Testis (tissue), 2 donors: ENCODE measurements at regions not wholly inside any gene's neighbourhood (a gene's known extent, or its start where the extent isn't known, plus 50 kb on each side); places are given as distances from the start of the nearest gene placed in this dataset.

Experiments
- POLR2A ChIP-seq: fragments of 450-650 bp; IDR thresholded peaks from one replicate; pipeline ENCODE4 v1.6.1; 2017; ENCODE audit warnings: antibody characterized with exemption, mild to moderate bottlenecking, moderate library complexity
- TF ChIP-seq, protein P1 (sequence below), 3 experiments: fragments of 450-650 bp in 2 of 3; fragments of 200-600 bp in 1 of 3; sonication (generic) in 1 of 3; IDR thresholded peaks; one replicate each; pipeline ENCODE4 v1.5.1; 2016 to 2019; ENCODE audit warnings: antibody characterized with exemption in 3 of 3, mild to moderate bottlenecking in 2 of 3, moderate library complexity in 1 of 3

DNA sequence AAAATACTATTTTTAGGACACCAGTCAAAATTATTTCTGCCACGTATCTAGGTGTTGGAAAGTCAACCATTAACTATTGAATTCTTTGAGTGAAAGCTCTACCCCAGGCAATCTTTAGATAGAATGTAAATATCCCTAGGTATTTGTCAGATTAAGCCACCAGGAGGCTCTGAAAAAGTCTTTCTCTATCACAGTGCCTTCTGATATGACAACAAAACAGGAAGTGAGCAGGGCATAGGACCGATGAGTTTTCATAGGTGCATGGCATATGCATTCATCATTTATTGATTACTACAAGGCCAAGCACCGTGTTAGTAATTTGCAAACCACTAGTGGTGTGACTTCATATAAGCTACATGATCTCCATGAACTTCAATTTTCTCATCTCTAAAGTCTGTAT lies 333.6 kb upstream of the F9 start:
- TF ChIP-seq, protein P1, sequence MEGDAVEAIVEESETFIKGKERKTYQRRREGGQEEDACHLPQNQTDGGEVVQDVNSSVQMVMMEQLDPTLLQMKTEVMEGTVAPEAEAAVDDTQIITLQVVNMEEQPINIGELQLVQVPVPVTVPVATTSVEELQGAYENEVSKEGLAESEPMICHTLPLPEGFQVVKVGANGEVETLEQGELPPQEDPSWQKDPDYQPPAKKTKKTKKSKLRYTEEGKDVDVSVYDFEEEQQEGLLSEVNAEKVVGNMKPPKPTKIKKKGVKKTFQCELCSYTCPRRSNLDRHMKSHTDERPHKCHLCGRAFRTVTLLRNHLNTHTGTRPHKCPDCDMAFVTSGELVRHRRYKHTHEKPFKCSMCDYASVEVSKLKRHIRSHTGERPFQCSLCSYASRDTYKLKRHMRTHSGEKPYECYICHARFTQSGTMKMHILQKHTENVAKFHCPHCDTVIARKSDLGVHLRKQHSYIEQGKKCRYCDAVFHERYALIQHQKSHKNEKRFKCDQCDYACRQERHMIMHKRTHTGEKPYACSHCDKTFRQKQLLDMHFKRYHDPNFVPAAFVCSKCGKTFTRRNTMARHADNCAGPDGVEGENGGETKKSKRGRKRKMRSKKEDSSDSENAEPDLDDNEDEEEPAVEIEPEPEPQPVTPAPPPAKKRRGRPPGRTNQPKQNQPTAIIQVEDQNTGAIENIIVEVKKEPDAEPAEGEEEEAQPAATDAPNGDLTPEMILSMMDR (IDR thresholded peaks at IDR 0.05), result no peak
- TF ChIP-seq POLR2A, result no peak
